Adrenal gland (tissue), 9 donors: ENCODE measurements at regions not wholly inside any gene's neighbourhood (a gene's known extent, or its start where the extent isn't known, plus 50 kb on each side); places are given as distances from the start of the nearest gene placed in this dataset.

Experiments
- DNase-seq, 7 donors: peaks; one replicate each; pipeline ENCODE4 v3.0.0-alpha.2; 2019 to 2020
- H3K27ac ChIP-seq, 5 donors: fragments of 200-600 bp; sonication (generic) in 4 of 5; 1 replicate in 3 of 5; 2 replicates in 2 of 5; pipeline versions ENCODE4 v1.5.1 to v1.8.0; 2016 to 2020; ENCODE audit warnings: mild to moderate bottlenecking in 1 of 5
- H3K27me3 ChIP-seq: fragments of 200-600 bp; 2 replicates; pipeline ENCODE4 v1.8.0; 2021
- H3K36me3 ChIP-seq, 2 donors: fragments of 200-600 bp; replicated peaks in 1 of 2; 1 replicate in 1 of 2; 2 replicates in 1 of 2; pipeline versions ENCODE4 v1.5.1 to v1.8.0; 2018 to 2022
- H3K4me1 ChIP-seq, 2 donors: fragments of 200-600 bp; replicated peaks in 1 of 2; 1 replicate in 1 of 2; 2 replicates in 1 of 2; pipeline versions ENCODE4 v1.5.1 to v1.8.0; 2018 to 2021
- H3K4me3 ChIP-seq, 4 donors: fragments of 200-600 bp; sonication (generic) in 3 of 4; one replicate each; pipeline ENCODE4 v1.5.1; 2016 to 2018
- H3K9me3 ChIP-seq, 3 donors: fragments of 200-600 bp; sonication (generic) in 1 of 3; replicated peaks in 1 of 3; 1 replicate in 2 of 3; 2 replicates in 1 of 3; pipeline versions ENCODE4 v1.5.1 to v1.8.0; 2016 to 2021
- CTCF ChIP-seq, 6 experiments: fragments of 450-650 bp in 4 of 6; fragments of 200-600 bp in 2 of 6; sonication (generic) in 1 of 6; IDR thresholded peaks; 1 replicate in 5 of 6; 2 replicates in 1 of 6; pipeline versions ENCODE4 v1.5.1 to v1.8.0; 2016 to 2021; ENCODE audit warnings: antibody characterized with exemption in 6 of 6, mild to moderate bottlenecking in 2 of 6, moderate library complexity in 1 of 6
- POLR2A ChIP-seq, 2 donors: fragments of 450-650 bp; IDR thresholded peaks; one replicate each; pipeline ENCODE4 v1.6.1; 2017; ENCODE audit warnings: antibody characterized with exemption in 2 of 2, mild to moderate bottlenecking in 2 of 2, moderate library complexity in 1 of 2
- WGBS, 4 donors: extraction: QIAGEN DNeasy Blood & Tissue Kit in 2 of 4; methylation state at CpG; one replicate each; pipeline versions ENCODE4 v1.1.5 to v1.1.7; 2013 to 2017; 5-methylcytosine and 5-hydroxymethylcytosine counted together
- intact Hi-C, 2 donors: fragments of 100-400 bp; cut with DNase I; formaldehyde crosslinking; loops; one replicate each; pipeline versions ENCODE4 v1.14.1 to v1.15.0; 2022 to 2023
- donor health status: healthy with polysubstance abuse.
- donor health status: Bipolar disorder and iron deficiency.
- donor health status: DM: yes; HTN: yes; CAD: no.
- donor health status: DM: no; HTN: no; CAD: no.
- donor health status: DM: no; HTN: no; CAD: no.

- Histone ChIP-seq H3K4me1 (no peaks in the 10 kb centered on the region), H3K27ac (no peak overlapping the region), H3K9me3 (no peaks in the 10 kb centered on the region), H3K36me3 (no peaks in the 10 kb centered on the region), H3K4me3 (no peak overlapping the region), H3K27me3 (no peaks in the 10 kb centered on the region)
- TF ChIP-seq CTCF (IDR thresholded peaks at IDR 0.05), result no peak
- no peak for TF ChIP-seq POLR2A (IDR thresholded peaks at IDR 0.05)
- no peak for DNase-seq
- intact Hi-C loops, result no loop called here
- 40 to 60% (median 47%) methylated on average over 3 of the region's 3 CpGs for WGBS, 4 donors
Measured at GRCh38 chr9:79026316-79026715, 545.4 kb upstream of the TLE4 start.

- DNase-seq, result no peak
- intact Hi-C loops, result no loop called here
- no peak overlapping the region for H3K4me3 ChIP-seq
- H3K36me3 ChIP-seq, result no peaks in the 10 kb centered on the region
- 50 to 59% (median 52%) methylated on average over 3 of the region's 3 CpGs for WGBS, 4 donors
- no peaks in the 10 kb centered on the region for H3K4me1 ChIP-seq
- H3K27me3 ChIP-seq, result no peaks in the 10 kb centered on the region
- TF ChIP-seq CTCF (IDR thresholded peaks at IDR 0.05), result no peak
- TF ChIP-seq POLR2A (IDR thresholded peaks at IDR 0.05), result no peak
- H3K9me3 ChIP-seq, result no peaks in the 10 kb centered on the region
- no peak overlapping the region for H3K27ac ChIP-seq
Measured at GRCh38 chr9:79028101-79028500, 543.7 kb upstream of the TLE4 start.

- WGBS, 4 donors, result 75 to 89% (median 85%) methylated on average over 4 of the region's 4 CpGs
- no peaks in the 10 kb centered on the region for H3K27me3 ChIP-seq
- no peak overlapping the region for H3K27ac ChIP-seq
- intact Hi-C loops, result no loop called here
- no peaks in the 10 kb centered on the region for H3K9me3 ChIP-seq
- H3K36me3 ChIP-seq, result no peaks in the 10 kb centered on the region
- no peaks in the 10 kb centered on the region for H3K4me1 ChIP-seq
- no peak overlapping the region for H3K4me3 ChIP-seq
- TF ChIP-seq POLR2A (IDR thresholded peaks at IDR 0.05) (no peak), CTCF (IDR thresholded peaks at IDR 0.05) (no peak)
- no peak for DNase-seq
Measured at GRCh38 chr9:79034583-79034982, 537.2 kb upstream of the TLE4 start.

GRCh38 chr9:79037338-79037737 lies 534.4 kb upstream of the TLE4 start:
- DNase-seq, result no peak
- WGBS, 4 donors, result 85 to 92% (median 88%) methylated on average over 18 to 19 of the region's 19 CpGs
- H3K36me3 ChIP-seq, result no peaks in the 10 kb centered on the region

More at GRCh38 chr9:79037338-79037737, 534.4 kb upstream of the TLE4 start:
- Histone ChIP-seq H3K4me3 (no peak overlapping the region), H3K27me3 (no peaks in the 10 kb centered on the region), H3K9me3 (no peaks in the 10 kb centered on the region), H3K4me1 (no peaks in the 10 kb centered on the region), H3K27ac (no peak overlapping the region)
- TF ChIP-seq POLR2A (IDR thresholded peaks at IDR 0.05) (no peak), CTCF (IDR thresholded peaks at IDR 0.05) (no peak)
- intact Hi-C loops, result no loop called here
